ENCODE measurements at regions not wholly inside any gene's neighbourhood (a gene's known extent, or its start where the extent isn't known, plus 50 kb on each side); places are given as distances from the start of the nearest gene placed in this dataset.

GRCh38 chr10:81534991-81535390 is 340.0 kb upstream of the NRG3 start:
- no peak for DNase-seq (ENCODE audit: extremely low spot score, unreplicated experiment)
- H3K36me3 Mint-ChIP-seq = no peaks in the 10 kb centered on the region
- H3K27me3 Mint-ChIP-seq = no peaks in the 10 kb centered on the region
- H3K27ac Mint-ChIP-seq = no peak overlapping the region
- TF ChIP-seq CTCF (conservative IDR thresholded peaks at IDR 0.05) = no peak
- H3K4me1 Mint-ChIP-seq (ENCODE audit: unreplicated experiment) = no peaks in the 10 kb centered on the region
- H3K4me3 Mint-ChIP-seq = no peak overlapping the region
- no peaks in the 10 kb centered on the region for H3K9me3 Mint-ChIP-seq

- no peak for TF ChIP-seq CTCF (conservative IDR thresholded peaks at IDR 0.05)
- H3K36me3 Mint-ChIP-seq = no peaks in the 10 kb centered on the region
- H3K4me1 Mint-ChIP-seq (ENCODE audit: unreplicated experiment) = no peaks in the 10 kb centered on the region
- H3K27ac Mint-ChIP-seq = no peak overlapping the region
- DNase-seq (ENCODE audit: extremely low spot score, unreplicated experiment) = no peak
- no peaks in the 10 kb centered on the region for H3K27me3 Mint-ChIP-seq
- no peak overlapping the region for H3K4me3 Mint-ChIP-seq
- no peaks in the 10 kb centered on the region for H3K9me3 Mint-ChIP-seq
Observed at GRCh38 chr10:81541517-81541916, 333.5 kb upstream of the NRG3 start.

- TF ChIP-seq CTCF (conservative IDR thresholded peaks at IDR 0.05) = no peak
- Mint-ChIP-seq H3K36me3 (no peaks in the 10 kb centered on the region), H3K4me1 (ENCODE audit: unreplicated experiment) (no peaks in the 10 kb centered on the region), H3K27ac (no peak overlapping the region), H3K9me3 (no peaks in the 10 kb centered on the region), H3K4me3 (no peak overlapping the region), H3K27me3 (no peaks in the 10 kb centered on the region)
- DNase-seq (ENCODE audit: extremely low spot score, unreplicated experiment) = no peak
Observed at GRCh38 chr10:81546243-81546642, 328.8 kb upstream of the NRG3 start.

DNA sequence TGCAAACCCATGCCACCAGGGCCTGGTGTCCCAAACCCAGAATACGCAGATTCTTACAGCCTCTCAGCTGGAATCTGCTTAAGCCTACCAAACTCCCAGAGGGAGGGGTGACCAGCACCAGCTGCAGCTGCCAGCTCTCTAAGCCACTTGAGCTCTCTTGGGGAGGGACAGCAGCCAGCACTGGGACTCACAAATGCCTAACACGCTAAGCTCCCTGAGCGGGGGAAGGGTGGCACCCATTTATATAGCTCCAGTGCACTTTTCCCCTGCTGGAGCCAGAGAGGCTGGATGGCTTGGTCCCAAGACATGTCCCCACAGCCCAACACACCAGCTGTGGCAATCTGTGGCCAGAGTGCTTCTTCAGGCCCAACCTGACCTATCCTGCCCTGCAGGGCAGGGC is 326.8 kb upstream of the NRG3 start:
- no peaks in the 10 kb centered on the region for H3K4me1 Mint-ChIP-seq (ENCODE audit: unreplicated experiment)
- no peak for TF ChIP-seq CTCF (conservative IDR thresholded peaks at IDR 0.05)
- no peak overlapping the region for H3K4me3 Mint-ChIP-seq
- no peak overlapping the region for H3K27ac Mint-ChIP-seq
- H3K9me3 Mint-ChIP-seq = no peaks in the 10 kb centered on the region
- no peaks in the 10 kb centered on the region for H3K36me3 Mint-ChIP-seq
- no peak for DNase-seq (ENCODE audit: extremely low spot score, unreplicated experiment)
- no peaks in the 10 kb centered on the region for H3K27me3 Mint-ChIP-seq

GRCh38 chr10:81564143-81564542 is 310.9 kb upstream of the NRG3 start:
- no peaks in the 10 kb centered on the region for H3K4me1 Mint-ChIP-seq (ENCODE audit: unreplicated experiment)
- no peak for DNase-seq (ENCODE audit: extremely low spot score, unreplicated experiment)
- no peaks in the 10 kb centered on the region for H3K36me3 Mint-ChIP-seq
- no peaks in the 10 kb centered on the region for H3K27me3 Mint-ChIP-seq
- H3K27ac Mint-ChIP-seq = no peak overlapping the region
- TF ChIP-seq CTCF (conservative IDR thresholded peaks at IDR 0.05) = no peak
- no peaks in the 10 kb centered on the region for H3K9me3 Mint-ChIP-seq
- no peak overlapping the region for H3K4me3 Mint-ChIP-seq

DNA sequence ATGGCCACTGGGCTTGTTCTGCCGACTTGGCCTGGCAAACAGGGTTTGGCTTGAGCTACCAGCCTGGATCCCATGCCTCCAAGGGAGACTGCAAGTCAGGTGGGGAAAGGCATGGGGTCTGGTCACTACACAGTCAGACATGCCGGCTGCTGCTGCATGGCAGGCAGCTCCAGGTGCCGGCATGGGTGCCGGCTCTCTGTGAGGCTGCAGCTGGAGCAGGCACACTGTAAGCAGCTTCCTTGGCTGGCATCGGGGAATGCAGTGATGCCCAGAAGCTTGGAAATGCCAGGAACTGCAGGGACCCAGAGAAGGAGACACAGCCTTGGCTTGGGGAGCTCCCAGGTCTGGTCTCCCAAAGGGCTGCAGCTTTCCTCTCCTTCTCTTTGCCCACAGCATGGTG is 305.5 kb upstream of the NRG3 start:
- H3K27me3 Mint-ChIP-seq = no peaks in the 10 kb centered on the region
- no peak for TF ChIP-seq CTCF (conservative IDR thresholded peaks at IDR 0.05)
- no peaks in the 10 kb centered on the region for H3K4me1 Mint-ChIP-seq (ENCODE audit: unreplicated experiment)
- H3K36me3 Mint-ChIP-seq = no peaks in the 10 kb centered on the region
- no peaks in the 10 kb centered on the region for H3K9me3 Mint-ChIP-seq
- DNase-seq (ENCODE audit: extremely low spot score, unreplicated experiment) = no peak
- H3K4me3 Mint-ChIP-seq = no peak overlapping the region
- H3K27ac Mint-ChIP-seq = no peak overlapping the region

All from type B pancreatic cell (in vitro differentiated cells).